SU-DHL-6 (cell line): ENCODE measurements at regions not wholly inside any gene's neighbourhood (a gene's known extent, or its start where the extent isn't known, plus 50 kb on each side); places are given as distances from the start of the nearest gene placed in this dataset.

Experiments
- H2AFZ ChIP-seq: fragments of 200-600 bp; sonication (generic); 2 replicates; pipeline ENCODE4 v1.6.1; 2014; ENCODE audit warnings: low read depth, mild to moderate bottlenecking, moderate library complexity, mixed read lengths, antibody characterized with exemption, low read length; ENCODE audit not compliant: severe bottlenecking
- H3F3A ChIP-seq: fragments of 200-600 bp; shearing (Covaris generic); 2 replicates; pipeline ENCODE4 v1.6.0; 2016; ENCODE audit warnings: antibody characterized with exemption, mild to moderate bottlenecking; ENCODE audit not compliant: insufficient read depth
- H3K27ac ChIP-seq: fragments of 200-600 bp; sonication (generic); 2 replicates; pipeline ENCODE4 v1.5.1; 2016; ENCODE audit warnings: low read depth, mild to moderate bottlenecking, low read length, moderate library complexity, mixed read lengths
- H3K27me3 ChIP-seq: fragments of 200-600 bp; sonication (generic), shearing (Covaris generic); 2 replicates; pipeline ENCODE4 v1.6.0; 2014; ENCODE audit warnings: mild to moderate bottlenecking, low read length
- H3K36me3 ChIP-seq: fragments of 200-600 bp; sonication (generic); 2 replicates; pipeline ENCODE4 v1.6.1; 2014; ENCODE audit warnings: mild to moderate bottlenecking, low read length, mixed read lengths
- H3K4me2 ChIP-seq: fragments of 300-600, 200-600 bp; shearing (Covaris generic), sonication (generic); 2 replicates; pipeline ENCODE4 v1.6.0; 2014; ENCODE audit warnings: low read length, low read depth, mild to moderate bottlenecking; ENCODE audit not compliant: poor library complexity, severe bottlenecking
- H3K4me3 ChIP-seq: fragments of 200-600 bp; sonication (generic); 2 replicates; pipeline ENCODE4 v1.5.1; 2014; ENCODE audit warnings: antibody characterized with exemption, low read length, mild to moderate bottlenecking, mixed read lengths; ENCODE audit not compliant: insufficient read depth, poor library complexity, severe bottlenecking
- H3K79me2 ChIP-seq: fragments of 200-600 bp; sonication (generic); 2 replicates; pipeline ENCODE4 v1.6.1; 2014; ENCODE audit warnings: mild to moderate bottlenecking, low read length, moderate library complexity; ENCODE audit not compliant: insufficient read depth
- H3K9ac ChIP-seq: fragments of 200-600 bp; sonication (generic); 2 replicates; pipeline ENCODE4 v1.7.0; 2014; ENCODE audit warnings: mild to moderate bottlenecking, low read length
- H3K9me2 ChIP-seq: fragments of 200-600 bp; sonication (generic); replicated peaks from 2 replicates; pipeline ENCODE4 v1.6.1; 2014; ENCODE audit warnings: low read length; ENCODE audit not compliant: insufficient read depth
- H3K9me3 ChIP-seq: fragments of 200-600 bp; sonication (generic); 2 replicates; pipeline ENCODE4 v1.6.1; 2014; ENCODE audit warnings: low read length, mixed read lengths; ENCODE audit not compliant: insufficient read depth
- H4K20me1 ChIP-seq: fragments of 200-600 bp; sonication (generic); 2 replicates; pipeline ENCODE4 v1.6.1; 2014; ENCODE audit warnings: low read depth, mild to moderate bottlenecking, antibody characterized with exemption, low read length, moderate library complexity, mixed read lengths
- CTCF ChIP-seq: fragments of 200-600 bp; sonication (generic); IDR thresholded peaks from one replicate; pipeline ENCODE4 v1.5.1; 2017; ENCODE audit warnings: antibody characterized with exemption, mild to moderate bottlenecking, low read length, moderate library complexity; ENCODE audit not compliant: insufficient read depth, poor library complexity, severe bottlenecking
- EZH2phosphoT487 ChIP-seq: fragments of 200-600 bp; sonication (generic), shearing (Covaris generic); conservative IDR thresholded peaks from 2 replicates; pipeline ENCODE4 v1.6.1; 2018; ENCODE audit warnings: mild to moderate bottlenecking, antibody characterized with exemption, low read length, moderate library complexity, mixed read lengths

- Histone ChIP-seq H3K4me3 (no peak overlapping the region), H3F3A (no peaks in the 10 kb centered on the region)
Measured at GRCh38 chr1:198040880-198041279, 115.9 kb upstream of the NEK7 start.

GRCh38 chr1:198042168-198042567, 114.6 kb upstream of the NEK7 start:
- H3K4me3 ChIP-seq = no peak overlapping the region
- no peaks in the 10 kb centered on the region for H3K9me2 ChIP-seq
- TF ChIP-seq EZH2phosphoT487 (no peak), CTCF (no peak)
- no peaks in the 10 kb centered on the region for H3K9me3 ChIP-seq
- H3K4me2 ChIP-seq = no peak overlapping the region
- no peaks in the 10 kb centered on the region for H3K36me3 ChIP-seq
- no peaks in the 10 kb centered on the region for H3K79me2 ChIP-seq
- H4K20me1 ChIP-seq = no peaks in the 10 kb centered on the region
- no peak overlapping the region for H3K27ac ChIP-seq
- H3F3A ChIP-seq = no peaks in the 10 kb centered on the region
- no peak overlapping the region for H3K9ac ChIP-seq
- no peaks in the 10 kb centered on the region for H3K27me3 ChIP-seq
- H2AFZ ChIP-seq = no peak overlapping the region

More at GRCh38 chr1:198040880-198041279, 115.9 kb upstream of the NEK7 start:
- no peaks in the 10 kb centered on the region for H3K9me2 ChIP-seq
- no peak for TF ChIP-seq CTCF
- TF ChIP-seq EZH2phosphoT487 = no peak
- H2AFZ ChIP-seq = no peak overlapping the region
- no peak overlapping the region for H3K9ac ChIP-seq
- no peak overlapping the region for H3K27ac ChIP-seq
- H3K27me3 ChIP-seq = no peaks in the 10 kb centered on the region
- no peaks in the 10 kb centered on the region for H4K20me1 ChIP-seq
- H3K79me2 ChIP-seq = no peaks in the 10 kb centered on the region
- no peak overlapping the region for H3K4me2 ChIP-seq
- H3K36me3 ChIP-seq = no peaks in the 10 kb centered on the region
- H3K9me3 ChIP-seq = no peaks in the 10 kb centered on the region

- Histone ChIP-seq H3K9me2 (no peaks in the 10 kb centered on the region), H2AFZ (no peak overlapping the region), H3K9me3 (no peaks in the 10 kb centered on the region), H3K4me3 (no peak overlapping the region), H3K27me3 (no peaks in the 10 kb centered on the region), H3K4me2 (no peak overlapping the region), H3K79me2 (no peaks in the 10 kb centered on the region), H3K9ac (no peak overlapping the region), H3F3A (no peaks in the 10 kb centered on the region), H3K27ac (no peak overlapping the region), H4K20me1 (no peaks in the 10 kb centered on the region), H3K36me3 (no peaks in the 10 kb centered on the region)
- TF ChIP-seq EZH2phosphoT487 = no peak
- no peak for TF ChIP-seq CTCF
Measured at GRCh38 chr1:198047913-198048312, 108.9 kb upstream of the NEK7 start.

GRCh38 chr1:198054510-198054909, 102.3 kb upstream of the NEK7 start:
- H3K4me3 ChIP-seq = no peak overlapping the region
- TF ChIP-seq EZH2phosphoT487 (no peak), CTCF (no peak)
- H3K9me3 ChIP-seq = no peaks in the 10 kb centered on the region
- no peak overlapping the region for H3K27ac ChIP-seq
- no peaks in the 10 kb centered on the region for H3K9me2 ChIP-seq
- no peaks in the 10 kb centered on the region for H4K20me1 ChIP-seq
- no peak overlapping the region for H2AFZ ChIP-seq
- H3K36me3 ChIP-seq = no peaks in the 10 kb centered on the region
- H3K27me3 ChIP-seq = no peaks in the 10 kb centered on the region
- no peak overlapping the region for H3K9ac ChIP-seq
- no peaks in the 10 kb centered on the region for H3K79me2 ChIP-seq
- no peak overlapping the region for H3K4me2 ChIP-seq
- no peaks in the 10 kb centered on the region for H3F3A ChIP-seq
